HL-60 (cell line): ENCODE measurements at regions not wholly inside any gene's neighbourhood (a gene's known extent, or its start where the extent isn't known, plus 50 kb on each side); places are given as distances from the start of the nearest gene placed in this dataset.

Source experiments
- GABPA ChIP-seq: IDR thresholded peaks from 2 replicates; pipeline ENCODE4 v1.6.1; 2012; ENCODE audit warnings: low read depth
- POLR2AphosphoS5 ChIP-seq: IDR thresholded peaks from 2 replicates; pipeline ENCODE4 v1.6.1; 2012; ENCODE audit warnings: low read depth
- SPI1 ChIP-seq: IDR thresholded peaks from 2 replicates; pipeline ENCODE4 v1.6.1; 2012; ENCODE audit warnings: low read depth, mild to moderate bottlenecking, borderline replicate concordance
- TF ChIP-seq, protein P1 (sequence below): IDR thresholded peaks from one replicate; pipeline ENCODE4 v1.5.1; 2011; ENCODE audit warnings: low read length, control low read depth, inconsistent platforms; ENCODE audit not compliant: insufficient read depth
- TF ChIP-seq, protein P2 (sequence below): IDR thresholded peaks from 2 replicates; pipeline ENCODE4 v1.6.1; 2012; ENCODE audit warnings: low read depth; ENCODE audit not compliant: insufficient replicate concordance

DNA sequence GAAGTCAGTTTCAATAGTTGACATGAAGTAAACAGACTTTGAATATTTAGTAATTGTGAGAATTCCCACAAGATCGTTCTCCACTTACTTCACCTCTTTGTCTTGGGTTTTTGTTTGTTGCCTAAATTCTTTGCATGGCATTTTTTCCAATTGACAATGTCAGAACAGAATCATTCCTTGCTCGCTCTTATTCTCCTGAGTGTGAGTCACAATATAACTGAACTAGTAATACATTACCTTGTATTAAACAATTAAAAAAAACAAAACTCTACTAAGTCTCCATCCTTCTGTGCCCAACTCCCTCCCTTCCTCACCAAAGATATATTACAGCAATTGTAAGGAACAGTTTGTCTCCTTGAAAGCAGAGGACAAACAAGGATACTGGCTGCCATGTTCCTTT, 638.8 kb upstream of the NOVA1 start:
- TF ChIP-seq, protein P1, sequence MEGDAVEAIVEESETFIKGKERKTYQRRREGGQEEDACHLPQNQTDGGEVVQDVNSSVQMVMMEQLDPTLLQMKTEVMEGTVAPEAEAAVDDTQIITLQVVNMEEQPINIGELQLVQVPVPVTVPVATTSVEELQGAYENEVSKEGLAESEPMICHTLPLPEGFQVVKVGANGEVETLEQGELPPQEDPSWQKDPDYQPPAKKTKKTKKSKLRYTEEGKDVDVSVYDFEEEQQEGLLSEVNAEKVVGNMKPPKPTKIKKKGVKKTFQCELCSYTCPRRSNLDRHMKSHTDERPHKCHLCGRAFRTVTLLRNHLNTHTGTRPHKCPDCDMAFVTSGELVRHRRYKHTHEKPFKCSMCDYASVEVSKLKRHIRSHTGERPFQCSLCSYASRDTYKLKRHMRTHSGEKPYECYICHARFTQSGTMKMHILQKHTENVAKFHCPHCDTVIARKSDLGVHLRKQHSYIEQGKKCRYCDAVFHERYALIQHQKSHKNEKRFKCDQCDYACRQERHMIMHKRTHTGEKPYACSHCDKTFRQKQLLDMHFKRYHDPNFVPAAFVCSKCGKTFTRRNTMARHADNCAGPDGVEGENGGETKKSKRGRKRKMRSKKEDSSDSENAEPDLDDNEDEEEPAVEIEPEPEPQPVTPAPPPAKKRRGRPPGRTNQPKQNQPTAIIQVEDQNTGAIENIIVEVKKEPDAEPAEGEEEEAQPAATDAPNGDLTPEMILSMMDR: no peak
- TF ChIP-seq POLR2AphosphoS5 (no peak), GABPA (no peak), SPI1 (no peak)
- TF ChIP-seq, protein P2, sequence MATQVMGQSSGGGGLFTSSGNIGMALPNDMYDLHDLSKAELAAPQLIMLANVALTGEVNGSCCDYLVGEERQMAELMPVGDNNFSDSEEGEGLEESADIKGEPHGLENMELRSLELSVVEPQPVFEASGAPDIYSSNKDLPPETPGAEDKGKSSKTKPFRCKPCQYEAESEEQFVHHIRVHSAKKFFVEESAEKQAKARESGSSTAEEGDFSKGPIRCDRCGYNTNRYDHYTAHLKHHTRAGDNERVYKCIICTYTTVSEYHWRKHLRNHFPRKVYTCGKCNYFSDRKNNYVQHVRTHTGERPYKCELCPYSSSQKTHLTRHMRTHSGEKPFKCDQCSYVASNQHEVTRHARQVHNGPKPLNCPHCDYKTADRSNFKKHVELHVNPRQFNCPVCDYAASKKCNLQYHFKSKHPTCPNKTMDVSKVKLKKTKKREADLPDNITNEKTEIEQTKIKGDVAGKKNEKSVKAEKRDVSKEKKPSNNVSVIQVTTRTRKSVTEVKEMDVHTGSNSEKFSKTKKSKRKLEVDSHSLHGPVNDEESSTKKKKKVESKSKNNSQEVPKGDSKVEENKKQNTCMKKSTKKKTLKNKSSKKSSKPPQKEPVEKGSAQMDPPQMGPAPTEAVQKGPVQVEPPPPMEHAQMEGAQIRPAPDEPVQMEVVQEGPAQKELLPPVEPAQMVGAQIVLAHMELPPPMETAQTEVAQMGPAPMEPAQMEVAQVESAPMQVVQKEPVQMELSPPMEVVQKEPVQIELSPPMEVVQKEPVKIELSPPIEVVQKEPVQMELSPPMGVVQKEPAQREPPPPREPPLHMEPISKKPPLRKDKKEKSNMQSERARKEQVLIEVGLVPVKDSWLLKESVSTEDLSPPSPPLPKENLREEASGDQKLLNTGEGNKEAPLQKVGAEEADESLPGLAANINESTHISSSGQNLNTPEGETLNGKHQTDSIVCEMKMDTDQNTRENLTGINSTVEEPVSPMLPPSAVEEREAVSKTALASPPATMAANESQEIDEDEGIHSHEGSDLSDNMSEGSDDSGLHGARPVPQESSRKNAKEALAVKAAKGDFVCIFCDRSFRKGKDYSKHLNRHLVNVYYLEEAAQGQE: no peak
